GM21717 (cell line): ENCODE measurements at regions not wholly inside any gene's neighbourhood (a gene's known extent, or its start where the extent isn't known, plus 50 kb on each side); places are given as distances from the start of the nearest gene placed in this dataset.
"Not testable (repeated sequence)": the region's sequence is repeated elsewhere in the genome, so short reads cannot be mapped to it uniquely, and the experiment has no call there.

Source experiments
- ATAC-seq: cut with Tn5 transposase; IDR thresholded peaks from one replicate; pipeline ENCODE4 v1.9.1; 2021; ENCODE audit warnings: mild to moderate bottlenecking, moderate library complexity; ENCODE audit not compliant: unreplicated experiment

DNA sequence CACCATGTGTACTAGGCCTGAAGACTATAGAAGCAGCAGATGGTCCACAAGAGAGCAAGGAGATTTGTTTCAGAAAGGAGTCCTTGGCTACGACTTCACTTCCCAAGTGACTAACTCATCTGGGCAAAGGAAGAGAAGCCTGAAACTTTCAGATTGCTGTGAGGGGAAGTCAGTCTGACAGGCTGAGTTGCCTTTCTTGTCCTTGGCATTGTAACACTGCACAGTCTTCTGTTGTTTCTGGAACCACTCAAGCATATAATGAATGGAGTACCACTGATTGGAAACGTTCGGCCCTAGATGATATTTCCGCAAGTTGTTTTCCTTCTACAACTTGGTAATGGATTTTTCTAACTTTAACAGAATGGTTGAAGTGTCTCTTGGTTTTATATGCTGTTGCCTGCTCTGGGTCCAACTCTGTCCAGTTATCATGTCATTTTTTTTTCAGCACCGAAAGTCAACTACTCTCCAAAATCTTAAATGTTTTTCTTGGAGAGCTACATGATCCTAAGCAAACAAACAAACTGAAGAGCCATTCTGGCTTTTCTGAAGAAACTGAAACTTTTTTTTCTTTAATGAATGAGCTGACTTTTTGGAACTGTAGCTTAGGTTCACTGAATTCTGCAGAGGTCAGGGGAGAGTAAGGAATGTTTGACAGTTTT lies 685.7 kb downstream of the MECOM start:
- ATAC-seq, result no peak

GRCh38 chr3:168976969-168977368 lies 686.5 kb downstream of the MECOM start:
- no peak for ATAC-seq

DNA sequence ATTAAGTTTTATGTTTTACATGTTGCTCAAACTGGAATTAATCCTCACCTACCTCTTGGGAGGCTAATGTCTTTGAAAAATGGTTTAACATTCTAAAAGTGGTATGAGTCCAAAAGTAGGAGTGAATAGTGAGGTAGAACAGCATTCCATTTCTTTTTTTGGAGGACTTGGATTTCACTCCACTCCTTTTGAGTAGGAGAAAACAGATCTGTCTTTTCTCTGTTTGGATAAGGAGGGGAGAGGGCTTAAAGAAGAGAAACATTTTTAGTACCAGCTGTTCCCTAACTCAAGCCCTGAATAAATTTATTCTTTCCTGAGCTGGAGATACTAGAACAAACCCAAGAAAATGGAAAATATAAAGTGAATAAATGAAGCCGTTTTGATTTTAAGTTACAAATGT lies 687.9 kb downstream of the MECOM start:
- ATAC-seq, result no peak

GRCh38 chr3:168974617-168975403 lies 688.7 kb downstream of the MECOM start:
- no peak for ATAC-seq

DNA sequence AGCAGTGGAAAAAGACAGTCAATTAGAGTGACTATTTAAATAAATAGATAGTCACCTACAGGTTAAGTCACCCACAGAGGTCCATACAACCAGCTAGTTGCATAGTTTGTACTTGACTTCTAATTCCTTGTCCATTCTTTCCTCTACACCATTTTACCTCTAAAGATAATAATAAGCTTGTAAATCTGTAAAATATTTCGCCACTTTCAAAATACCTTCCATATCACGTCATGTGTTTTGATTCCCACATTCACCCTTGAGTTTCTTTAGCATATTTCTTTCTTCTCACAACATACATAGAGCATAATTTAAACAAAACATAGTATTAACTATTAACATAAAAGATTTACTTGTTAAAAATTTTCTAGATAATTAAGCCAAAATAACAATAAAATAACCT lies 689.6 kb downstream of the MECOM start:
- no peak for ATAC-seq

GRCh38 chr3:168973206-168973605 lies 690.3 kb downstream of the MECOM start:
- ATAC-seq, result no peak

GRCh38 chr3:168968609-168969008 lies 694.9 kb downstream of the MECOM start:
- ATAC-seq, result no peak

DNA sequence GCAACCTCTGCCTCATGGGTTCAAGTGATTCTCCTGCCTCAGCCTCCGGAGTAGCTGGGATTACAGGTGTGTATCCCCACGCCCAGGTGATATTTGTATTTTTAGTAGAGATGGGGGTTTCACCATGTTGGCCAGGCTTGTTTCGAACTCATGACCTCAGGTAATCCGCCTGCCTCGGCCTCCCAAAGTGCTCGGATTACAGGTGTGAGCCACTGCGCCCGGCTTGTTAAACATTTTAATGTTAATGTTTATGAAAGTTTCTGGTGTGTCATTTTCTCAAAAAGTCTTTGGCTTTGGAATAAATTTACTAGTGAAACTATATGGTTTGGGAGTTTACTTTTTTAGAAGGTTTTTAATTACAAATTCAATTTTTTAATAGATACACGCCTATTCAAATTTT lies 698.8 kb downstream of the MECOM start:
- no peak for ATAC-seq

- ATAC-seq, result no peak
Observed at GRCh38 chr3:168961271-168961670, 702.2 kb downstream of the MECOM start.

GRCh38 chr3:168959731-168960130 lies 703.8 kb downstream of the MECOM start:
- no peak for ATAC-seq

DNA sequence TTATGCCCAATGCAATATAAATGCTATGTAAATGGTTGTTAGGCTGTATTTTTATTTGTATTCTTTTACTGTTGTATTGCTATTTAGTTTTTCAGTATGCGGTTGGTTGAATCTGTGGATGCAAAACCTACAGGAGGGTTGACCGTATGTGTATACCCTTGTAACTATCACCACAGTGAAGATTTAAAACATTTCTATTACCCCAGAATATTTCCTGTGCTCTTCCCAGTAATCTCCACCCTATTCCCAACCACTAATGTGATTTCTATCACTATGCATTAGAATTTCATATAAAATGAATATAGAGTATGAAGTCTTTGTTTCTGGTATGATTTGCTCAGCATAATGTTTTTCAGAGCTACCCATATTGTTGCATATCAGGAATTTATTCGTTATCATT lies 705.0 kb downstream of the MECOM start:
- no peak for ATAC-seq

DNA sequence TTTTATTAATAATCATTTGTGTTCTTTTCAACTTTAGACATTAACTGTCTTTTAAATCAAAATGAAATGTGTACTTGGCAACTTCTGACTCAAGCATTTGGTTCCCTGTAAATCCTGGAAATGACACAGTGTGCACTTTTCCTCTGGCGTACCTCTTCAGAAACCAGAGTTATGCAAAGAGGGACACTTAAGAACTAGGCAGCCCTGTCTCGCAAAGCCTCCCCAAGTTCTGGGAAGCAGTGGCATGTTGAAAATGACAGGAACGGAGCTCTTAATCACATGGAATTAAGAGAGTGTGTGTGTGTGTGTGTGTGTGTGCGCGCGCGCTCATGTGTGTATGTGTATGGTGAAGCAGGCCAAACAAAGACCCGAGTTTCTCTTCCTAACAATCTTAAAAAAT lies 707.4 kb downstream of the MECOM start:
- ATAC-seq, result no peak

DNA sequence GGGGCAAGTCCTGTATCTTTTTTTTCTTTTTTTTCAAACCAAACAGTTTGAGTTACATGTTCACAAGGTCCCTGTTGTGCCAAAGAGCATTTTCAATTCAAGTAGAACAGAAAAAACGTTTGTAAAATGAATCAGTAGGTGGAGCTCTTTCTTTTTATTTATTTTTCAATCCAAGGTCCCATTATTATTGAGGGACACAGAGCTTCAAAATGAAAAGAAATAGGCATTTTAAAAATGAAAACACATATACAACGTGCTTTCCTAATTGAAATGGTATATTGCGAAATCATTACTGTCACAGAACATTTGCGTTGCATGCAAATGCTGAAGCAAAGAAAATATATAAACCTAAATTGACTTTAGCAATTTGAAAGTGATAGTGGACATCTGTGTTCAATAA lies 711.0 kb downstream of the MECOM start:
- no peak for ATAC-seq

- no peak for ATAC-seq
Observed at GRCh38 chr3:168951884-168952283, 711.6 kb downstream of the MECOM start.

GRCh38 chr3:168951368-168951767 lies 712.1 kb downstream of the MECOM start:
- no peak for ATAC-seq

- ATAC-seq, result no peak
Observed at GRCh38 chr3:168950622-168951021, 712.9 kb downstream of the MECOM start.

DNA sequence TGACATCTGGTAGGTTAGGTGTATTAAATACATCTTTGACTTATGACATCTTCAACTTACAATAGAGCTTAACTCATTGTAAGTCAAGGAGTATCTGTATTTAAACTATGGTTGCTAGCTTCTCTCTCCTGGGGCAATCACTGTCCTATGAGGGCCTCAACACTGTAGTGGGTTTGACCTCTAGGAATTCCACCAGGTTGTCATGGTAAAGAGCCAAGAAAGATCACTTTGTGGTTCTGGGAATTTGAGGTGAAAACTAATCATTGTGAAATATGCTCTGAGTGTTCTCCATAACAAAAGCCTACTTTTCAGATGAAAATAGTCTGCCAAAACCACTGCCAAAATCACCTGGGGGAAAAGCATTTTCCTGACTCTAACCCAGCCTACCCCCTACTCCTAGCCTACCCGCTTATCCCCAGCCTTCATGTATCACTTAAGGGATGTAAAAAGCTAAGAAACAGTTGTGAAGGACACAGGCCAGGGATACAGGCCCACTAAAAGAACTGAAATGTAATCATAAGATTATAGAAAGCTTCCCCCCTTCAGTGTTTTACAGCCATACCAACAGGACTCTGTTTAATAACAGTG lies 723.8 kb downstream of the MECOM start:
- ATAC-seq, result no peak

- no peak for ATAC-seq
Observed at GRCh38 chr3:168933614-168934013, 729.9 kb downstream of the MECOM start.

DNA sequence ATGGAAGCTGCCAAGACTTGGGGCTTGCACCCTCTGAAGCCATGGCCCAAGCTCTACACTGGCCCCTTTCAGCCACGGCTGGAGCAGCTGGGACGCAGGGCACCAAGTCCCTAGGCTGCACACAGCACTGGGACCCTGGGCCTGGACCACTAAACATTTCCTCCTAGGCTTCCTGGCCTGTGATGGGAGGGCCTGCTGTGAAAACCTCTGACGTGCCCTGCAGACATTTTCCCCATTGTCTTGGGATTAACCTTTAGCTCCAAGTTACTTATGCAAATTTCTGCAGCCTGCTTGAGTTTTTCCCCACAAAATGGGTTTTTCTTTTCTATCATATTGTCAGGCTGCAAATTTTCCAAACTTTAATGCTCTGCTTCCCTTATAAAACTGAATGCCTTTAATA lies 733.5 kb downstream of the MECOM start:
- ATAC-seq, result not testable (repeated sequence)

DNA sequence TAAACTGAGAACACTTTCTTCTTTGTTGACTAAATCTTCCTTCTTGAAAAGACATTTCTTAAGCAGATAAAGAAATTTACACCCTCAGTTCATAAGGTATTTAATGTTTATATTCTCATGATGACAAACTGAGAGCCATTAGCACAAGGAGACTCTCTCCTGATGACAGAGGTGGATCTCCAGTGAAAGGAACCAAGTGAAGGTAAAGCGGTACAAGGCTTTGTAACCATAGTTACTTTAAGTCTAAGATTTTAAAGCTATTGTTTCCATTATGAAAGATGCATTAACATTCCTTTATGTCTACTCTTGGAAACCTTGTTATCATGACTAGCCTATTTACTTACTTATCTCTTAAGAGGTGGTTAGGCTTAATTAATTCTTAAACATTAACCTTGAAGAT lies 737.1 kb downstream of the MECOM start:
- no peak for ATAC-seq

DNA sequence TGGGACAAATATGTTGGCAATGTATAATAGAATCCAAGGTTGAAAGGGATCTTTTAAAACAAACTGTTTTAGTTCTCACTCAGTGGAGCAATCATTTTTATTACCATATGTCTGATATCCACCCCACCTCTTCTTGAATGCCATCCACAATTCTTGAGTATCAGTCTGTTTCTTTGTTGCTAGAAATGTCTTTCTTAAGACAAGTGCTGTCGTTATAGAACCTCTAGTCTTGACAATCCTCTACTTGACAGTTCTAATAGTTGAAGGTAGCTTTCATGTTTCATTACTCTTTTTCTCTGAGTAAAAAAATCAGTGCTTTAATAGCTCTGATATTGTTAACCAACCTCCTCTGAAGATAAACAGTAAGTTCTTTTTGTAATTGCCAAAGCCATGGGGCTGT lies 737.9 kb downstream of the MECOM start:
- ATAC-seq, result no peak

DNA sequence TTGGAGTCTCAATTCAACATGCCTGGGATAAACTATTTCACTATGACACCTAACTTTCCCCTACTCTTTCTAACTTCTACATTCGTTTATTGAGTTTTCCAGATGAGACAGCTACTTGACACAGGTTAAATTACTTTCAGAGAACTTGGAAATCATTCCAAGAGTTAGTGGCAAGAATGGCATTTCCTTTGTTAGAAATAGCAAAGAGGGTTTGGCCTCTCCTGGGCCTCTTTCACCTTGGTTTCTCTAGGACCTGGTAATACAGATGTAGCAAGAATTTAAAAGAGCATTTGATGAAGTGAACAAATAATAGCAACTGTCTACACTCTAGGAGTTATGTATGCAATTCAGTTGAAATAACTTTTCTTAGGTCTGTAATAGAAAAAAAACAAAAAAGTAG lies 748.9 kb downstream of the MECOM start:
- ATAC-seq, result no peak
